ENCODE measurements at regions not wholly inside any gene's neighbourhood (a gene's known extent, or its start where the extent isn't known, plus 50 kb on each side); places are given as distances from the start of the nearest gene placed in this dataset.

- TF ChIP-seq, protein P1, sequence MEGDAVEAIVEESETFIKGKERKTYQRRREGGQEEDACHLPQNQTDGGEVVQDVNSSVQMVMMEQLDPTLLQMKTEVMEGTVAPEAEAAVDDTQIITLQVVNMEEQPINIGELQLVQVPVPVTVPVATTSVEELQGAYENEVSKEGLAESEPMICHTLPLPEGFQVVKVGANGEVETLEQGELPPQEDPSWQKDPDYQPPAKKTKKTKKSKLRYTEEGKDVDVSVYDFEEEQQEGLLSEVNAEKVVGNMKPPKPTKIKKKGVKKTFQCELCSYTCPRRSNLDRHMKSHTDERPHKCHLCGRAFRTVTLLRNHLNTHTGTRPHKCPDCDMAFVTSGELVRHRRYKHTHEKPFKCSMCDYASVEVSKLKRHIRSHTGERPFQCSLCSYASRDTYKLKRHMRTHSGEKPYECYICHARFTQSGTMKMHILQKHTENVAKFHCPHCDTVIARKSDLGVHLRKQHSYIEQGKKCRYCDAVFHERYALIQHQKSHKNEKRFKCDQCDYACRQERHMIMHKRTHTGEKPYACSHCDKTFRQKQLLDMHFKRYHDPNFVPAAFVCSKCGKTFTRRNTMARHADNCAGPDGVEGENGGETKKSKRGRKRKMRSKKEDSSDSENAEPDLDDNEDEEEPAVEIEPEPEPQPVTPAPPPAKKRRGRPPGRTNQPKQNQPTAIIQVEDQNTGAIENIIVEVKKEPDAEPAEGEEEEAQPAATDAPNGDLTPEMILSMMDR (IDR thresholded peaks at IDR 0.05): no peak
- no peak for TF ChIP-seq POLR2A (IDR thresholded peaks at IDR 0.05)
Measured at GRCh38 chr4:42750856-42751255, 94.0 kb upstream of the ATP8A1 start.

All from body of pancreas (tissue), 4 donors.